ENCODE measurements at regions not wholly inside any gene's neighbourhood (a gene's known extent, or its start where the extent isn't known, plus 50 kb on each side); places are given as distances from the start of the nearest gene placed in this dataset.

DNA sequence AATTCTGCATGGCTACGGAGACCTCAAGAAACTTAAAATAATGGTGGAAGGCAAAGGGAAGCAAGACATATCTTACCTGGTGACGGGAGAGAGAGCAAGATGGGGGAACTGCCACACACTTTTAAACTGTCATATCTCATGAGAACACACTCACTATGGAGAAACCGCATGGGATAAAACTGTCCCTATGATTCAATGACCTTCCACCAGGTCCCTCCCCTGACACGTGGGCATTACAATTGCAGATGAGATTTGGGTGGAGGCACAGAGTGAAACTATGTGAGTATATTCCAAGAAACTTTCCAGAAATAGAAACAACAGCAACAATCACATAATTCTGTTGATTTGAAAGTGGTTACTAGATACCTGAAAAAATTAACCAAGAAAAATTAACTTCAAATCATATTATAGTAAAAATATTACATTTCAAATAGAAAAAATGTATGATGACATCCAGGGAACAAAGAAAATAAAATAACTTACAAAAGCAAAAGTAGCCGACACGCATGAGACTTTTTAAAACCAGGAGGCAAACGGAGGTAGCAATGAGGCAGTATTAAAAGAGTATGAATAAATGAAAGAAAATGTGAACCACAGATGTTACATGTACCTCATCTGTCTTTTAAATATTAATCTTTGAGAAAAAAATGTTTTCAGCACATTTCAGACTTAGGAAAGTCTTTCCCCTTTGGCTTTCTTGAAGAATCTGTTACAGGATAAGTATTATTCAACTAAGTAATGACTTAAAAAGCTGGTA is 879.5 kb downstream of the TECRL start:
- CTCF ChIA-PET, result no interaction called here
- no peak for DNase-seq

DNA sequence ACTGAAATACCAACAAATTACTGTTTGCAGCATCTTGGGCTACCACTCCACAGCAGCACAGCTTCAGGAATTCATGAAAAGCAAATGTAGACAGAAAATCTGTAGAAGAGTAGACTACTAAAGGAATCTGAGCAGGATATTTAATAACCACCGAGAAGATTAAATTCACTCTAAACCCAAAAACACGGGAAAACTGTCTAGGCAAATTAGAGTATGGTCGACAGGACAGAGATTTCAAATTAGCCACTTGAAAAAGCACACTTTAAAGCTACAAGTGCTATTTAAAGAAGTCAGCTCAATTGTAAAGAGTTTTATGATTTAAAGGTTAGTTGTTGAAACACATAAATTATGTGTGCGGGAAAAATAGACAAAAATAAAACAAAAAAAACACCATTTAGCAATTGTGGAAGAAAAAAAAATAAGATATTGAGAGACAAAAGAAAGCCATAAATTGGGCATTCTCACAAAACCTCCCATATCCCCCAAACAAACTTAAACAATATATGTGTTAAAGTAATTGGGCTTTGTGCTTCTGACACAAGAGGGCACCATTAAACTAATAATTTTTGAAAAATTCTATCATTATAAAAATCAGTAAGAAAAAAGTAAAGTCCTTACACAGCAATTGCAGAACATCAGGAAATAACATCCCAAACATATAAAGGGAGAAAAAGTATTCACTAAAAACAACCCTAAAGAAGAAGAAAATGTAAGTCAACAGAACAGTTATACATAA is 880.8 kb downstream of the TECRL start:
- Mint-ChIP-seq H3K4me1 (no peaks in the 10 kb centered on the region), H3K36me3 (ENCODE audit: low read depth) (no peaks in the 10 kb centered on the region), H3K27me3 (no peaks in the 10 kb centered on the region), H3K27ac (no peak overlapping the region), H3K4me3 (no peak overlapping the region), H3K9me3 (peaks cover 3% of the 10 kb centered on the region)
- DNase-seq, result no peak
- ChIA-PET POLR2A (no interaction called here), CTCF (no interaction called here)

More for the DNA sequence above, 879.5 kb downstream of the TECRL start:
- H3K36me3 Mint-ChIP-seq (ENCODE audit: low read depth), result no peaks in the 10 kb centered on the region
- H3K9me3 Mint-ChIP-seq, result peaks cover 3% of the 10 kb centered on the region
- POLR2A ChIA-PET, result no interaction called here
- H3K27me3 Mint-ChIP-seq, result no peaks in the 10 kb centered on the region
- H3K27ac Mint-ChIP-seq, result no peak overlapping the region
- no peak overlapping the region for H3K4me3 Mint-ChIP-seq
- no peaks in the 10 kb centered on the region for H3K4me1 Mint-ChIP-seq

DNA sequence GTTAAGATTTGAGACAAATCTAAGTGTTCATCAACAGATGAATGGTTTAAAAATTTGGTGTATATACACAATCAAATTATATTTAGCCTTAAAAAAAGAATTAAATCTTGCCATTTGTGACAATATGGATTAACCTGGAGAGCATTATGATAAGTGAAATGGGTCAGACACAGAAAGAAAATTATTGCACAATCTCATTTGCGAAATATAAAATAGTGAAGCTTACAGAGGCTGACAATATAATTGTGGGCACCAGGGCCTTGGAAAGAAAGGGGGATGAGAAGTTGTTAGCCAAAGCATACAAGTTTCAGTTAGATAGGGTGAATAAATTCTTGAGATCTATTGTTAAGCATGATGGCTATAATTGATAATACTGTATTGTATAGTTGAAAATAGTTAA is 883.0 kb downstream of the TECRL start:
- H3K27ac Mint-ChIP-seq, result no peak overlapping the region
- no peak for DNase-seq
- peaks cover 8% of the 10 kb centered on the region for H3K9me3 Mint-ChIP-seq

DNA sequence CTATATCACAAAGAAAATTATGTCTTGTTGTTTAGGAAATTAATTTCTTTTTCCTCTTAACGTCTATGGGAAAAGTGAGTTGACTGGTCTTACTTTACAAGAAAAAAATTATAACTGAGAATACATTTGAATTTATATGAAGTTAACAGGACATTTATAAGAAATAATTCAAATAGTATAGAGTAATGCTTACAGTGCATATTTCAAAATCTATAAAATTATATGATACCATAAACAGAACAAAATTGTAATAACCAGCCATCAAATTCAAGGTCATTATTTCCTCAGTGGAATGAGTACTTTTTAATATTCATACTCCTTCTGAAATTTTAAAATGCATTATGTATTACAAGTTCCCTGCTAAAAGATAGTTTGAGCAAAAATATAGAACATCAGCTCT is 884.5 kb downstream of the TECRL start:
- no peak for DNase-seq
- no peak overlapping the region for H3K4me3 Mint-ChIP-seq
- peaks cover 9% of the 10 kb centered on the region for H3K9me3 Mint-ChIP-seq
- no peaks in the 10 kb centered on the region for H3K27me3 Mint-ChIP-seq
- no peak overlapping the region for H3K27ac Mint-ChIP-seq
- H3K4me1 Mint-ChIP-seq, result no peaks in the 10 kb centered on the region
- CTCF ChIA-PET, result no interaction called here
- POLR2A ChIA-PET, result no interaction called here
- no peaks in the 10 kb centered on the region for H3K36me3 Mint-ChIP-seq (ENCODE audit: low read depth)

More for the DNA sequence above, 883.0 kb downstream of the TECRL start:
- POLR2A ChIA-PET, result no interaction called here
- no peaks in the 10 kb centered on the region for H3K36me3 Mint-ChIP-seq (ENCODE audit: low read depth)
- CTCF ChIA-PET, result no interaction called here
- H3K27me3 Mint-ChIP-seq, result no peaks in the 10 kb centered on the region
- no peak overlapping the region for H3K4me3 Mint-ChIP-seq
- no peaks in the 10 kb centered on the region for H3K4me1 Mint-ChIP-seq

DNA sequence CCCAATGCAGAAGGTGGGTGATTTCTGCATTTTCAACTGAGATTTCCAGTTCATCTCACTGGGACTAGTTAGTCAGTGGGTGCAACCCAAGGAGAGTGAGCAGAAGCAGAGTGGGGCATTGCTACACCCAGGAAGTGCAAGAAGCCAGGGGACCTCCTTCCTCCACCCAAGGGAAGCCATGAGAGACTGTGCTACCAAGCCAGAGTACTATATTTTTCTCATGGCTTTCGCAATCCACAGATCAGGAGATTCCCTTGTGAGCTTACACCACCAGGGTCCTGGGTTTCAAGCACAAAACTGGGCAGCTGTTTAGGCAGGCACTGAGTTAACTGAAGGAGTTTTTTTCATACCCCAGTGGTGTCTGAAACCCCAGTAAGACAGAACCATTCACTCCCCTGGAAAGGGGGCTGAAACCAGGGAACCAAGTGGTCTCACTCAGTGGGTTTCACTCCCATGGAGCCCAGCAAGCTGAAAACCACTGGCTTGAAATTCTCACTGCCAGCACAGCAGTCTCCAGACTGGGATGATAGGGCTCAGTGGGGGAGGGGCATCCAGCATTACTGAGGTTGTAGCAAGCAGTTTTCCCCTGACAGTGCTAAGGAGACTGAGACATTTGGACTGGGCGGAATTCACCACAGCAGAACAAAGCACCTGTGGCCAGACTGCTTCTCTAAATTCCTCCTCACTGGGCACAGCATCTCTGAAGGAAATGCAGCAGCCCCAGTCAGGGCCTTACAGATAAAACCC is 903.4 kb downstream of the TECRL start:
- Mint-ChIP-seq H3K36me3 (ENCODE audit: low read depth) (no peaks in the 10 kb centered on the region), H3K4me1 (no peaks in the 10 kb centered on the region), H3K9me3 (peaks cover 9% of the 10 kb centered on the region), H3K27me3 (no peaks in the 10 kb centered on the region), H3K27ac (no peak overlapping the region), H3K4me3 (no peak overlapping the region)
- DNase-seq, result no peak
- POLR2A ChIA-PET, result no interaction called here
- CTCF ChIA-PET, result no interaction called here

GRCh38 chr4:63493265-63493664 is 916.0 kb downstream of the TECRL start:
- Mint-ChIP-seq H3K4me3 (no peak overlapping the region), H3K36me3 (ENCODE audit: low read depth) (no peaks in the 10 kb centered on the region), H3K27me3 (no peaks in the 10 kb centered on the region), H3K4me1 (no peaks in the 10 kb centered on the region), H3K9me3 (no peaks in the 10 kb centered on the region), H3K27ac (no peak overlapping the region)
- ChIA-PET POLR2A (no interaction called here), CTCF (no interaction called here)
- no peak for DNase-seq

GRCh38 chr4:63492515-63492914 is 916.7 kb downstream of the TECRL start:
- Mint-ChIP-seq H3K36me3 (ENCODE audit: low read depth) (no peaks in the 10 kb centered on the region), H3K4me1 (no peaks in the 10 kb centered on the region), H3K4me3 (no peak overlapping the region), H3K9me3 (no peaks in the 10 kb centered on the region), H3K27me3 (no peaks in the 10 kb centered on the region), H3K27ac (no peak overlapping the region)
- ChIA-PET CTCF (no interaction called here), POLR2A (no interaction called here)
- DNase-seq, result no peak

GRCh38 chr4:63464393-63464792 is 944.9 kb downstream of the TECRL start:
- Mint-ChIP-seq H3K27me3 (no peaks in the 10 kb centered on the region), H3K4me1 (no peaks in the 10 kb centered on the region), H3K4me3 (no peak overlapping the region), H3K27ac (no peak overlapping the region), H3K9me3 (peaks cover 16% of the 10 kb centered on the region), H3K36me3 (ENCODE audit: low read depth) (no peaks in the 10 kb centered on the region)
- POLR2A ChIA-PET, result no interaction called here
- CTCF ChIA-PET, result no interaction called here
- no peak for DNase-seq

- Mint-ChIP-seq H3K9me3 (peaks cover 8% of the 10 kb centered on the region), H3K27me3 (no peaks in the 10 kb centered on the region), H3K36me3 (ENCODE audit: low read depth) (no peaks in the 10 kb centered on the region), H3K4me3 (no peak overlapping the region), H3K27ac (no peak overlapping the region), H3K4me1 (no peaks in the 10 kb centered on the region)
- CTCF ChIA-PET, result no interaction called here
- no peak for DNase-seq
- POLR2A ChIA-PET, result no interaction called here
These were observed 949.2 kb downstream of the TECRL start for GRCh38 chr4:63460075-63460474.

DNA sequence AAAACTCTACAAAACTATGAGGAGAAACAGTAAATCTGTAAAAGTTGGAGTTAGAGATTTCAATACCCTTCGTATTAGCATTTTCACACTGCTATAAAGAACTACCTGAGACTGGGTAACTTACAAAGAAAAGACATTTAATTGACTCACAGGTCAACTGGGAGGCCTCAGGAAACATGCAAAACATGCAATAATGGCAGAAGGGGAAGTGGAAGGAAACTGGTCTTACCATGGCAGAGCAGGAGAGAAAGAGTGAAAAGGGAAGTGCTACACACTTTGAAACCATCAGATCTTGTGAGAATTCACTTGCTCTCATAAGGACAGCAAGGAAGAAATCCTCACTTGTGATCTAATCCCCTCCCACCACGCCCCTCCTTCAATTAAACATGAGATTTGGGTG is 949.9 kb downstream of the TECRL start:
- Mint-ChIP-seq H3K27me3 (no peaks in the 10 kb centered on the region), H3K9me3 (peaks cover 8% of the 10 kb centered on the region), H3K36me3 (ENCODE audit: low read depth) (no peaks in the 10 kb centered on the region), H3K4me1 (no peaks in the 10 kb centered on the region), H3K4me3 (no peak overlapping the region), H3K27ac (no peak overlapping the region)
- no peak for DNase-seq
- POLR2A ChIA-PET, result no interaction called here
- CTCF ChIA-PET, result no interaction called here

- H3K27ac Mint-ChIP-seq, result no peak overlapping the region
- H3K36me3 Mint-ChIP-seq (ENCODE audit: low read depth), result no peaks in the 10 kb centered on the region
- CTCF ChIA-PET, result no interaction called here
- H3K4me1 Mint-ChIP-seq, result no peaks in the 10 kb centered on the region
- H3K9me3 Mint-ChIP-seq, result peaks cover 8% of the 10 kb centered on the region
- DNase-seq, result no peak
- POLR2A ChIA-PET, result no interaction called here
- H3K4me3 Mint-ChIP-seq, result no peak overlapping the region
- H3K27me3 Mint-ChIP-seq, result no peaks in the 10 kb centered on the region
These were observed 951.2 kb downstream of the TECRL start for GRCh38 chr4:63458010-63458409.

DNA sequence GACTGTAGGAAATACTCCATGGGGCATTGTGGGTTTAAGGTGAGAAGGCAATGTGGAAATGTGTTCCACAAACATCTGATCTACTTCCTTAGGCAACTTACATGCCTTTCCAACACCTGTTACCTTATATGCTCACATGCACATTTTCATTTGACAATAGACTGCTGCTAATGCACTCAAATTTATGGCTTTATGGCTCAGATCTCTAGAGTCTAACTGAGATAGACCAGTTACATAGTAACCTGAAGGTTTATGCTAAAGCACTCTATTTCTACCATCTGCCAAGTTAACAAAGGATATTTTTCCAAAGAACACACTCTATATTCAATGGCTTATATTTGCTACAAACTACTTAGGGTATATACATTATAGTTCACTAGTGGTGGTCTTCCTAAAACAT is 969.0 kb downstream of the TECRL start:
- H3K4me1 Mint-ChIP-seq, result no peaks in the 10 kb centered on the region
- H3K4me3 Mint-ChIP-seq, result no peak overlapping the region
- CTCF ChIA-PET, result no interaction called here
- peaks cover 10% of the 10 kb centered on the region for H3K9me3 Mint-ChIP-seq
- no peaks in the 10 kb centered on the region for H3K36me3 Mint-ChIP-seq (ENCODE audit: low read depth)
- DNase-seq, result no peak
- no peak overlapping the region for H3K27ac Mint-ChIP-seq
- POLR2A ChIA-PET, result no interaction called here
- no peaks in the 10 kb centered on the region for H3K27me3 Mint-ChIP-seq

DNA sequence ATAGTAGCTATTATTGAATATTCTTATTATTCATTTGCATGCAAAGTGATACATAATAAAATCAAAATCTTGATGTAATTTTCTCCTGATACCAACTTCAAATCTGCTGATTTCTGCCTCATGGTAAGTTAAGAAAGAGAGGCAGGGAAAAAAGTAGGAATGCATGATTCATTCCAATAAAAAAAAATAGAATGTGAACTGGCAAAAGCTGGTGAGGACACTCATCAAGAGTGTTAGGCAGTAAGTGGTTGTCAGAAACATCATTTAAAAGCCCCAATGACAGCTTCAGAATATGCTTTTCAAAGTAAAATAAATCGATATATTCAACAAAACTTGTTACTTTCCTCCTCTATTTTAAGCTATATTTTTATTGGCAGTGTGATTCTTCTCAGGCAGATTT is 979.1 kb downstream of the TECRL start:
- Mint-ChIP-seq H3K4me1 (no peaks in the 10 kb centered on the region), H3K9me3 (peaks cover 6% of the 10 kb centered on the region), H3K27me3 (no peaks in the 10 kb centered on the region), H3K27ac (no peak overlapping the region), H3K4me3 (no peak overlapping the region), H3K36me3 (ENCODE audit: low read depth) (no peaks in the 10 kb centered on the region)
- ChIA-PET CTCF (no interaction called here), POLR2A (no interaction called here)
- DNase-seq, result no peak

Measured in activated CD4-positive, alpha-beta T cell treated with anti-CD3 and anti-CD28 coated beads, Interleukin-2, amount 10 ng/mL, durations not matched to agents 7 days and 5 days (primary cell).